Testis (tissue), 2 donors: ENCODE measurements at regions not wholly inside any gene's neighbourhood (a gene's known extent, or its start where the extent isn't known, plus 50 kb on each side); places are given as distances from the start of the nearest gene placed in this dataset.

ENCODE experiments used
- CTCF ChIP-seq, 3 experiments: fragments of 450-650 bp in 2 of 3; fragments of 200-600 bp in 1 of 3; sonication (generic) in 1 of 3; IDR thresholded peaks; one replicate each; pipeline ENCODE4 v1.5.1; 2016 to 2019; ENCODE audit warnings: antibody characterized with exemption in 3 of 3, mild to moderate bottlenecking in 2 of 3, moderate library complexity in 1 of 3
- POLR2A ChIP-seq: fragments of 450-650 bp; IDR thresholded peaks from one replicate; pipeline ENCODE4 v1.6.1; 2017; ENCODE audit warnings: antibody characterized with exemption, mild to moderate bottlenecking, moderate library complexity

- TF ChIP-seq CTCF (IDR thresholded peaks at IDR 0.05) = no peak
- TF ChIP-seq POLR2A = no peak
These were observed 925.6 kb upstream of the ARRDC3 start for GRCh38 chr5:92308679-92309078.
